GM10248 (cell line): ENCODE measurements at regions not wholly inside any gene's neighbourhood (a gene's known extent, or its start where the extent isn't known, plus 50 kb on each side); places are given as distances from the start of the nearest gene placed in this dataset.
"Not testable (repeated sequence)": the region's sequence is repeated elsewhere in the genome, so short reads cannot be mapped to it uniquely, and the experiment has no call there.

Experiments
- CTCF ChIA-PET: fragments of 300-600 bp; sonication (Branson Sonifier 250); formaldehyde crosslinking; extraction: SDS; loops from one replicate; lab custom pipeline; 2021; ENCODE audit warnings: antibody characterized with exemption; lab: Yijun Ruan, JAX
- POLR2A ChIA-PET: fragments of 350-650 bp; sonication (Branson Sonifier 250); formaldehyde crosslinking; extraction: SDS; loops from one replicate; lab custom pipeline; 2020; ENCODE audit warnings: antibody characterized with exemption; lab: Yijun Ruan, JAX
- DNase-seq: peaks from one replicate; pipeline ENCODE4 v3.0.0; 2012; ENCODE audit errors: extremely low spot score
- TF ChIP-seq, protein P1 (sequence below): IDR thresholded peaks from 2 replicates; pipeline ENCODE4 v1.5.1; 2012; ENCODE audit warnings: mild to moderate bottlenecking, low read depth; ENCODE audit errors: extremely low read depth, missing control alignments, control extremely low read depth

DNA sequence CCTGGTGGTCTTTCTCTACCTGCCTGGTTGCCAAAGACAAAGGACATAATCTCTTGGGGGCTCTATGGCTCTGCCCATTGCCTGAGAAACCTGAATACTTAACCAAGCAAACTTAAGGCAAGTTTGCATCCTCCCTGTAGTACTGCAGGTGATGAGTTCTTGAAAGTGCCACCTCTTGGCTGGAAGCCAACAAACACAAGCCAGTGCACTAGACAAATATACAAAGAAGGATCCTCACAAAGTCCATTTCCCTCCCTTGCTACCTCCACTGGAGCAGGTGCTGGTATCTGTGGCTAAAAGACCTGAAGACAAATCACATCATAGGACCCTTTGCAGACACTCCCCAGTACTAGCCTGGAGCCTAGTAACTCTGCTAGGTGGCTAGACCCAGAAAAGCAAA lies 772.3 kb downstream of the SI start:
- TF ChIP-seq, protein P1, sequence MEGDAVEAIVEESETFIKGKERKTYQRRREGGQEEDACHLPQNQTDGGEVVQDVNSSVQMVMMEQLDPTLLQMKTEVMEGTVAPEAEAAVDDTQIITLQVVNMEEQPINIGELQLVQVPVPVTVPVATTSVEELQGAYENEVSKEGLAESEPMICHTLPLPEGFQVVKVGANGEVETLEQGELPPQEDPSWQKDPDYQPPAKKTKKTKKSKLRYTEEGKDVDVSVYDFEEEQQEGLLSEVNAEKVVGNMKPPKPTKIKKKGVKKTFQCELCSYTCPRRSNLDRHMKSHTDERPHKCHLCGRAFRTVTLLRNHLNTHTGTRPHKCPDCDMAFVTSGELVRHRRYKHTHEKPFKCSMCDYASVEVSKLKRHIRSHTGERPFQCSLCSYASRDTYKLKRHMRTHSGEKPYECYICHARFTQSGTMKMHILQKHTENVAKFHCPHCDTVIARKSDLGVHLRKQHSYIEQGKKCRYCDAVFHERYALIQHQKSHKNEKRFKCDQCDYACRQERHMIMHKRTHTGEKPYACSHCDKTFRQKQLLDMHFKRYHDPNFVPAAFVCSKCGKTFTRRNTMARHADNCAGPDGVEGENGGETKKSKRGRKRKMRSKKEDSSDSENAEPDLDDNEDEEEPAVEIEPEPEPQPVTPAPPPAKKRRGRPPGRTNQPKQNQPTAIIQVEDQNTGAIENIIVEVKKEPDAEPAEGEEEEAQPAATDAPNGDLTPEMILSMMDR: no peak
- ChIA-PET POLR2A (no interaction called here), CTCF (no interaction called here)
- DNase-seq: no peak

DNA sequence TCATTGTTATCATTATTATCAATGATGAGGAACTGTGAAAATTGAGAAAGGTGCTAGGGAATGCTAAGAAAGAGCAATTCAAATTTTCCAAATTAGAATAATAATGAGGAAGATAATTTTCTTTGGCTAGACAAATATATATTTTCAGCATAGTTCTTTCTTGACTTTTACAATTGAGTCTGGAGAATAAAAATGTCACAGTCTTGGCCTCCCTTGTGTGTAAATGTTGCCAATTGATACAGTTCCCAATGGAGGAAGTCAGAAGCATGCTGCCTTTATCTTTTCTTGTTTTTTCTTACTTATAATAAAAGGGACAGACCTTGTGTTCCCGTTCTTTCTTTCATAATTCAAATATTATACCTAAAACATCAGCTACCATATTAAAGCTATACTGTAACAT lies 774.4 kb downstream of the SI start:
- ChIA-PET POLR2A (no interaction called here), CTCF (no interaction called here)
- TF ChIP-seq, protein P1: no peak
- no peak for DNase-seq

DNA sequence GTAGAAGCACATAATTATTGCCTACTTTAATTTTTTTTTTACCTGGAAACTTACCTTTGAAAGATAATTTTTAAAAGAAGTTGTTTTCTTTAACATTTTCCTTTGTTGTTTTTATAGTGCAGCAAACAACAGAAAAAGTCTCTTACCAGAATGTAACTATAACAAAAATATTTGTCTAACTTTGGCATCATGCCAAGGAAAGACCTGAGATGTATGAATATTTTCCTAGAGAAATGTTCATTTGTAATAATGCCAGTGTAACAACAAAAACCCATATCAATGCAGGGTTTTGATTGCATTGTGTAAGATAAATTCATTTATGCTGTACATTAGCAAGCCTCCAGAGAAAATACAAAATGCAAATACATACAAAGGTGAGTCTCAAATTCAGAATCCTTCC lies 775.7 kb downstream of the SI start:
- CTCF ChIA-PET: no interaction called here
- POLR2A ChIA-PET: no interaction called here
- TF ChIP-seq, protein P1: no peak
- no peak for DNase-seq

DNA sequence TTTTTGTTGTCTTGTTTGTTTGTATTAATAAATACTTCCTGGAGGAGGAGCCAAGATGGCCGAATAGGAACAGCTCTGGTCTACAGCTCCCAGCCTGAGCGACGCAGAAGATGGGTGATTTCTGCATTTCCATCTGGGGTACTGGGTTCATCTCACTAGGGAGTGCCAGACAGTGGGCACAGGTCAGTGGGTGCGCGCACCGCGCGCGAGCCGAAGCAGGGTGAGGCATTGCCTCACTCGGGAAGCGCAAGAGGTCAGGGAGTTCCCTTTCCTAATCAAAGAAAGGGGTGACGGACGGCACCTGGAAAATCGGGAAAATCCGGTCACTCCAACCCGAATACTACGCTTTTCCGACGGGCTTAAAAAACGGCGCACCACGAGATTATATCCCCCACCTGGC lies 786.8 kb downstream of the SI start:
- CTCF ChIA-PET, POLR2A ChIA-PET, DNase-seq: not testable (repeated sequence)

DNA sequence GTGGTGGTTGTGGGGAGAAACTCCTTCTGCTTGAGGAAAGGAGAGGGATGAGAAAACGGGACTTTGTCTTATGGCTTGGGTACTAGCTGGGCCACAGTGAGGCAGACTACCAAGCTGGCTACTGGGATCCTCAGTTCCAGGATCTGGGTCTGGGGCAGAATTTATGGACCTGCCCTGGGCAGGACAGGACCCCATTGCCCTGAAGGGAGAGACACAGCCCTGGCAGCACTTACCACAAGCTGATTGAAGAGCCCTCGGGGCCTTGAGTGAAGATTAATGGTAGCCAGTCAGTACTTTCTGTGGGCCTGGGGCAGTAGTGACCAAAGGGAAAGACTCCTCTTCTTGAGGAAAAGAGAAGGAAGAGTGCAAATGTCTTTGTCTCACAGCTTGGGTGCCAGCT lies 799.7 kb downstream of the SI start:
- POLR2A ChIA-PET: no interaction called here
- TF ChIP-seq, protein P1: no peak
- CTCF ChIA-PET: no interaction called here
- DNase-seq: no peak

DNA sequence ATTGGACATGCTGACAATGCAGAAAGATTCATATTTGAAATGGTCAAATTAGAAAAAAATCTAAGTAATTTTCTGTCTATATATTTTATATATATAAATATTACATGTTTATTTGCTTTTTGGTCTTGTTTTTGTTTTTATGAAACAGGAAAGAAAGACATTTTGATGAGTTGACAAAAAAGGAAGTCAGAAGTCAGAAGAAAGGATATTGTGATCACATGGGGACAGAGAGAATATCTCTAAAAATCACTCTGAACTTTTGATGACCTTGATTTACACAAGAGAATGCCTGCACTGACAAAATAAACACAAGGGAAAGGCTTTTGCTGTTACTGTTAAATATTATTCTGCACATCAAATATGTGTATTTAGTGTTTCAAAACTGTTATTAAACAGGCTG lies 811.2 kb downstream of the SI start:
- CTCF ChIA-PET: no interaction called here
- TF ChIP-seq, protein P1: no peak
- DNase-seq: no peak
- POLR2A ChIA-PET: no interaction called here

DNA sequence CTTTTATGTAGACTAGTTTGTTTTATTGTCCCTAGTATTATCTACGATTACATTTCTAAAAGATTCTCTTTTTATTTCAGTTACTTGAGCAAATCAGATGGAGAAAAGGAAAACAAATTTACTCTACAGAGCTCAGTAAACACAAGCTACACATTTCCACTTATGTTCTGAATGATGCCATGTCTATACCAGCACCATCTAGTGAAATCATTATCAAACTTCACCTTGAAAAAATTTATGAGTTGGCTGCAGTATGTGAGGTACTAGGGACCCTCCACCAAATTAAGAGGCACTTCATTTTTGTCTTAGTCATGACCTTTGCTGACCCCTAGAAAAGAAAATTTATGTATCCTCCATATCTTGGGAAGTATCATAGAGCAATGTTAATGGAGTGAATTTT lies 827.4 kb downstream of the SI start:
- POLR2A ChIA-PET: no interaction called here
- CTCF ChIA-PET: no interaction called here
- TF ChIP-seq, protein P1: no peak
- DNase-seq: no peak
